PC-9 (cell line): ENCODE measurements at regions not wholly inside any gene's neighbourhood (a gene's known extent, or its start where the extent isn't known, plus 50 kb on each side); places are given as distances from the start of the nearest gene placed in this dataset.

ENCODE experiments used
- BruUV-seq: library from RNA; stranded (reverse); fragments of 400-500 nt; replicated peaks from 2 replicates; lab custom pipeline; 2021; lab: Mats Ljungman, UMichigan
- CTCF ChIA-PET: fragments of 300-600 bp; sonication (Branson Sonifier 250); formaldehyde crosslinking; loops from one replicate; lab custom pipeline; 2022; ENCODE audit warnings: antibody characterized with exemption; lab: Charles Lee
- POLR2A ChIA-PET: fragments of 300-600 bp; sonication (Branson Sonifier 250); formaldehyde crosslinking; loops from one replicate; lab custom pipeline; 2022; ENCODE audit warnings: antibody characterized with exemption; ENCODE audit not compliant: unreplicated experiment; lab: Charles Lee
- DNase-seq, 2 experiments: peaks; one replicate each; pipeline versions ENCODE4 v3.0.0 to v3.0.0-alpha.2; 2015 to 2022; ENCODE audit warnings: mixed read lengths in 1 of 2
- H2AFZ ChIP-seq: fragments of 200-600 bp; sonication (generic); 2 replicates; pipeline ENCODE4 v1.8.1; 2017; ENCODE audit warnings: antibody characterized with exemption
- H3F3A ChIP-seq: fragments of 200-600 bp; sonication (generic); 2 replicates; pipeline ENCODE4 v1.8.1; 2017; ENCODE audit warnings: antibody characterized with exemption, mild to moderate bottlenecking, low read depth; ENCODE audit not compliant: insufficient read depth
- H3K27ac ChIP-seq: fragments of 200-600 bp; sonication (generic); 2 replicates; pipeline ENCODE4 v1.6.1; 2016; ENCODE audit warnings: mixed run types
- H3K27me3 ChIP-seq: fragments of 200-600 bp; sonication (generic); 2 replicates; pipeline ENCODE4 v1.6.1; 2016; ENCODE audit warnings: low read depth, mixed run types; ENCODE audit not compliant: insufficient read depth
- H3K36me3 ChIP-seq: fragments of 200-600 bp; sonication (generic); 2 replicates; pipeline ENCODE4 v1.6.1; 2016; ENCODE audit warnings: low read depth, mixed run types
- H3K4me1 ChIP-seq: fragments of 200-600 bp; sonication (generic); replicated peaks from 2 replicates; pipeline ENCODE4 v1.6.1; 2016; ENCODE audit warnings: mixed run types; ENCODE audit not compliant: insufficient read depth
- H3K4me2 ChIP-seq: fragments of 200-600 bp; sonication (generic); 2 replicates; pipeline ENCODE4 v1.6.1; 2017; ENCODE audit warnings: mixed run types
- H3K4me3 ChIP-seq: fragments of 200-600 bp; sonication (generic); 2 replicates; pipeline ENCODE4 v1.6.1; 2016; ENCODE audit warnings: mixed run types
- H3K79me2 ChIP-seq: fragments of 200-600 bp; sonication (generic); 2 replicates; pipeline ENCODE4 v1.6.1; 2017; ENCODE audit warnings: low read depth, mixed run types
- H3K9me2 ChIP-seq: fragments of 200-600 bp; sonication (generic); 2 replicates; pipeline ENCODE4 v1.8.1; 2017; ENCODE audit warnings: mild to moderate bottlenecking; ENCODE audit not compliant: insufficient read depth
- H3K9me3 ChIP-seq: fragments of 200-600 bp; sonication (generic); 2 replicates; pipeline ENCODE4 v1.8.1; 2016; ENCODE audit warnings: low read depth; ENCODE audit not compliant: insufficient read depth
- H4K20me1 ChIP-seq: fragments of 200-600 bp; sonication (generic); 2 replicates; pipeline ENCODE4 v1.8.1; 2017; ENCODE audit not compliant: insufficient read depth
- EZH2 ChIP-seq: fragments of 200-600 bp; sonication (generic); IDR thresholded peaks from 2 replicates; pipeline ENCODE4 v1.8.0; 2017; ENCODE audit warnings: antibody characterized with exemption, low read depth
- intact Hi-C: fragments of 100-400 bp; cut with micrococcal nuclease; formaldehyde crosslinking; loops from one replicate; pipeline ENCODE4 v1.10.0; 2022; ENCODE audit not compliant: unreplicated experiment
- TF ChIP-seq, protein P1 (sequence below): fragments of 200-600 bp; sonication (generic); conservative IDR thresholded peaks from 2 replicates; pipeline ENCODE4 v1.6.1; 2017; ENCODE audit warnings: mixed run types, antibody characterized with exemption, mild to moderate bottlenecking, moderate library complexity

DNA sequence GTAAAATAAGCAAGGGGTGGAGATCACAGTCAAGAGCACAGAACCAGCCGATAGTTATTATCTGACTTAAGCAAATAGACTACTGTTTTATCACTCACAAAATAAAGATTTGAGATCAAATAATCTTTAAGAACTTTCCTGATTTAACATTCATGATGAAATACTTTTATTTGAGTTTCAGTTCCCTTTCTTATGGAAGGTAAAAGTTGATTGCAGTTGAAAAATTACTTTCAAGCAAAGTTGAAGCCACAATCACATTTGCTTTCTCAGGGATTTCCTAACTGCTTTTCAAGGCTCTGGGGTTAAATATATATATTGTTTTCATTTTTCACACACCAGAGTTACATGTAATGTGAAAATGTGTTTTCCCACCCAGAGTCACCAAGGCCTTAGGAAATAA, 599.5 kb downstream of the KCNJ3 start:
- H3K9me3 ChIP-seq: no peaks in the 10 kb centered on the region
- no peak for DNase-seq
- intact Hi-C loops: loop anchor here (10.0 kb wide), 1 partner anchor 673 kb away; no protein-coding TSS in a partner anchor
- no peaks in the 10 kb centered on the region for H3K9me2 ChIP-seq
- H3K4me1 ChIP-seq: no peaks in the 10 kb centered on the region
- H3K4me2 ChIP-seq: no peak overlapping the region
- CTCF ChIA-PET: no interaction called here
- no peaks in the 10 kb centered on the region for H3K36me3 ChIP-seq
- POLR2A ChIA-PET: no interaction called here
- no peak overlapping the region for H2AFZ ChIP-seq
- H3F3A ChIP-seq: no peaks in the 10 kb centered on the region
- TF ChIP-seq, protein P1, sequence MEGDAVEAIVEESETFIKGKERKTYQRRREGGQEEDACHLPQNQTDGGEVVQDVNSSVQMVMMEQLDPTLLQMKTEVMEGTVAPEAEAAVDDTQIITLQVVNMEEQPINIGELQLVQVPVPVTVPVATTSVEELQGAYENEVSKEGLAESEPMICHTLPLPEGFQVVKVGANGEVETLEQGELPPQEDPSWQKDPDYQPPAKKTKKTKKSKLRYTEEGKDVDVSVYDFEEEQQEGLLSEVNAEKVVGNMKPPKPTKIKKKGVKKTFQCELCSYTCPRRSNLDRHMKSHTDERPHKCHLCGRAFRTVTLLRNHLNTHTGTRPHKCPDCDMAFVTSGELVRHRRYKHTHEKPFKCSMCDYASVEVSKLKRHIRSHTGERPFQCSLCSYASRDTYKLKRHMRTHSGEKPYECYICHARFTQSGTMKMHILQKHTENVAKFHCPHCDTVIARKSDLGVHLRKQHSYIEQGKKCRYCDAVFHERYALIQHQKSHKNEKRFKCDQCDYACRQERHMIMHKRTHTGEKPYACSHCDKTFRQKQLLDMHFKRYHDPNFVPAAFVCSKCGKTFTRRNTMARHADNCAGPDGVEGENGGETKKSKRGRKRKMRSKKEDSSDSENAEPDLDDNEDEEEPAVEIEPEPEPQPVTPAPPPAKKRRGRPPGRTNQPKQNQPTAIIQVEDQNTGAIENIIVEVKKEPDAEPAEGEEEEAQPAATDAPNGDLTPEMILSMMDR: no peak
- no peak for TF ChIP-seq EZH2
- no TSS peak for BruUV-seq
- no peaks in the 10 kb centered on the region for H3K27me3 ChIP-seq
- no peaks in the 10 kb centered on the region for H4K20me1 ChIP-seq
- no peak overlapping the region for H3K27ac ChIP-seq
- no peaks in the 10 kb centered on the region for H3K79me2 ChIP-seq
- no peak overlapping the region for H3K4me3 ChIP-seq

DNA sequence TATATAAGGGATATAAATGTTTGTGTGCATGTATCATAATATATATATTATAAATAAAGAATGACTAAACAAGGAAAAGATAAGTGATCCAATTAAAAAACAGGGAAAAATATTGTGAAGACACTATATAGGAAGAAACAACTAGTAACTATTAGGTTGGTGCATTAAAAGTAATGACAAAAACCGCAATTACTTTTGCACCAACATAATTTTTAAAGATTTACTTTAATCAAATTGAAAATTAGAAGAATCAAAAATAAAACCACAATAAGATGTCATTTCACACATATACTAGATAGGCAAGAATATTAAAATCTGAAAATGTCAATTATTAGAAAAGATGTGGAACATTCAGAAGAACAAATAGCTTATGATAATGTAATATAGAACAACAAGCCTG, 595.9 kb downstream of the KCNJ3 start:
- DNase-seq: no peak
- Histone ChIP-seq H3K79me2 (no peaks in the 10 kb centered on the region), H2AFZ (no peak overlapping the region), H3K36me3 (no peaks in the 10 kb centered on the region), H3K4me3 (no peak overlapping the region), H3K4me1 (no peaks in the 10 kb centered on the region), H3F3A (no peaks in the 10 kb centered on the region), H3K27ac (no peak overlapping the region), H4K20me1 (no peaks in the 10 kb centered on the region), H3K9me2 (no peaks in the 10 kb centered on the region), H3K4me2 (no peak overlapping the region), H3K27me3 (no peaks in the 10 kb centered on the region), H3K9me3 (no peaks in the 10 kb centered on the region)
- POLR2A ChIA-PET: no interaction called here
- intact Hi-C loops: loop anchor here (10.0 kb wide), 1 partner anchor 670 kb away; no protein-coding TSS in a partner anchor
- no peak for TF ChIP-seq EZH2
- TF ChIP-seq, protein P1: no peak
- no TSS peak for BruUV-seq
- CTCF ChIA-PET: no interaction called here

DNA sequence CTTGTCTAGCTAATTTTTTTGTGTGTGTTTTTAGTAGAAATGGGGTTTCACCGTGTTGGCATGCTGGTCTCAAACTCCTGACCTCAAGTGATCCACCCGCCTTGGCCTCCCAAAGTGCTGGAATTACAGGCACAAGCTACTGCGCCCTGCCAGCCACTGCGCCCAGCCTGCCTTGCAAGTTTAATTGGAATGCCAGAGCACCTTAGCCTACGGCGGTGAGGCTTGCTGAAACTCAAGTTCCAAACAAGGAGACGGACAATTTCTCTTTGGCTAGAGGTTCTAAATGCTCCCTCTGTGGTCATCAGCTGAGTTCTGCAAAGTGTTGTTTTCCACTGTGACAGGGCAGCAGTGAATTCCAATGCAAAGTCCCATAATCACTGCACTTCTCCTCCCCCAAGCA, 583.4 kb downstream of the KCNJ3 start:
- H3K4me1 ChIP-seq: no peaks in the 10 kb centered on the region
- no peaks in the 10 kb centered on the region for H3F3A ChIP-seq
- H3K9me2 ChIP-seq: no peaks in the 10 kb centered on the region; the same call in 1 of the 2 replicates
- no peak for TF ChIP-seq EZH2
- TF ChIP-seq, protein P1: no peak
- no peaks in the 10 kb centered on the region for H3K79me2 ChIP-seq
- H3K27me3 ChIP-seq: no peaks in the 10 kb centered on the region
- no peak for DNase-seq
- H3K9me3 ChIP-seq: no peaks in the 10 kb centered on the region
- H4K20me1 ChIP-seq: no peaks in the 10 kb centered on the region
- no peak overlapping the region for H3K27ac ChIP-seq
- intact Hi-C loops: no loop called here
- CTCF ChIA-PET: no interaction called here
- POLR2A ChIA-PET: no interaction called here
- H3K36me3 ChIP-seq: no peaks in the 10 kb centered on the region
- no peak overlapping the region for H3K4me2 ChIP-seq
- no peak overlapping the region for H3K4me3 ChIP-seq
- H2AFZ ChIP-seq: no peak overlapping the region
- BruUV-seq: no TSS peak
